ENCODE measurements at regions not wholly inside any gene's neighbourhood (a gene's known extent, or its start where the extent isn't known, plus 50 kb on each side); places are given as distances from the start of the nearest gene placed in this dataset.
A peak's percentile ranks its signal among the peaks of the same experiment; 100 is the strongest.

DNA sequence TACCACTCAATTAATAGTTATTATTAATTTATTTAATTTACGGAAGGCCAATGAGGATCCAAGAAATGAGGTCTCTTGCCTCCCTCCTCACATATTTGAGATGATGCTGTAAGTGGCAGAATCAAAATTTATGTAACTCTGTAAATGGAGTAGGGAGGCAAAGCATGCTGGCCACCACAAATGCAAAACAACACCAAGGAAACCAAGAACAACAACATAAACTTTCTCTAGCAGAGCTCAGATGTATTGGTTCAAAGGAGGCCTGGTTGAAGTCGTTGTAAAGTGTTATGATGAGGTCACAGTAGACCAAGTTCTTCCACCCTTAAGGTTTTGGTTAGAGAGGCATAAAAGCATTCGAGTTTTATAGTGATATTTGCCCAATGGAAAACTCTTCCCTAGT, 194.8 kb upstream of the FAT1 start:
- H2AFZ ChIP-seq: no peak overlapping the region
- no peak for DNase-seq (ENCODE audit: low spot score)
- 84% methylated on average over 3 of the region's 3 CpGs for WGBS (ENCODE audit: low lambda C conversion rate, missing lambda C conversion rate)
- TF ChIP-seq EZH2phosphoT487 (IDR thresholded peaks at IDR 0.05; ENCODE audit: low read depth, severe bottlenecking, unreplicated experiment) (no peak), EZH2 (IDR thresholded peaks at IDR 0.05; ENCODE audit: borderline replicate concordance) (no peak)
- TF ChIP-seq, protein P1, sequence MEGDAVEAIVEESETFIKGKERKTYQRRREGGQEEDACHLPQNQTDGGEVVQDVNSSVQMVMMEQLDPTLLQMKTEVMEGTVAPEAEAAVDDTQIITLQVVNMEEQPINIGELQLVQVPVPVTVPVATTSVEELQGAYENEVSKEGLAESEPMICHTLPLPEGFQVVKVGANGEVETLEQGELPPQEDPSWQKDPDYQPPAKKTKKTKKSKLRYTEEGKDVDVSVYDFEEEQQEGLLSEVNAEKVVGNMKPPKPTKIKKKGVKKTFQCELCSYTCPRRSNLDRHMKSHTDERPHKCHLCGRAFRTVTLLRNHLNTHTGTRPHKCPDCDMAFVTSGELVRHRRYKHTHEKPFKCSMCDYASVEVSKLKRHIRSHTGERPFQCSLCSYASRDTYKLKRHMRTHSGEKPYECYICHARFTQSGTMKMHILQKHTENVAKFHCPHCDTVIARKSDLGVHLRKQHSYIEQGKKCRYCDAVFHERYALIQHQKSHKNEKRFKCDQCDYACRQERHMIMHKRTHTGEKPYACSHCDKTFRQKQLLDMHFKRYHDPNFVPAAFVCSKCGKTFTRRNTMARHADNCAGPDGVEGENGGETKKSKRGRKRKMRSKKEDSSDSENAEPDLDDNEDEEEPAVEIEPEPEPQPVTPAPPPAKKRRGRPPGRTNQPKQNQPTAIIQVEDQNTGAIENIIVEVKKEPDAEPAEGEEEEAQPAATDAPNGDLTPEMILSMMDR (IDR thresholded peaks at IDR 0.05; ENCODE audit: poor library complexity): no peak
- no peaks in the 10 kb centered on the region for H4K20me1 ChIP-seq (ENCODE audit: insufficient read depth, poor library complexity, severe bottlenecking)
- no peaks in the 10 kb centered on the region for H3K79me2 ChIP-seq
- no peaks in the 10 kb centered on the region for H3K9me2 ChIP-seq (replicated peaks; ENCODE audit: insufficient read depth)
- no peak overlapping the region for H3K4me3 ChIP-seq
- no peaks in the 10 kb centered on the region for H3K27me3 ChIP-seq
- H3K4me2 ChIP-seq: no peak overlapping the region
- no peaks in the 10 kb centered on the region for H3K36me3 ChIP-seq (replicated peaks; ENCODE audit: insufficient read depth, low read depth)
- H3K9me3 ChIP-seq (ENCODE audit: low read depth): no peaks in the 10 kb centered on the region
- H3K27ac ChIP-seq: no peak overlapping the region
- H3K4me1 ChIP-seq (ENCODE audit: insufficient read depth): peaks cover 7% of the 10 kb centered on the region

GRCh38 chr4:186919340-186919739, 195.7 kb upstream of the FAT1 start:
- Histone ChIP-seq H4K20me1 (ENCODE audit: insufficient read depth, poor library complexity, severe bottlenecking) (no peaks in the 10 kb centered on the region), H2AFZ (no peak overlapping the region), H3K36me3 (replicated peaks; ENCODE audit: insufficient read depth, low read depth) (no peaks in the 10 kb centered on the region), H3K4me2 (no peak overlapping the region), H3K4me3 (no peak overlapping the region), H3K79me2 (no peaks in the 10 kb centered on the region), H3K9me2 (replicated peaks; ENCODE audit: insufficient read depth) (no peaks in the 10 kb centered on the region), H3K4me1 (ENCODE audit: insufficient read depth) (peaks cover 7% of the 10 kb centered on the region), H3K27me3 (no peaks in the 10 kb centered on the region), H3K9me3 (ENCODE audit: low read depth) (no peaks in the 10 kb centered on the region), H3K27ac (peak overlapping the region; percentile 61)
- no peak for TF ChIP-seq EZH2phosphoT487 (IDR thresholded peaks at IDR 0.05; ENCODE audit: low read depth, severe bottlenecking, unreplicated experiment)
- TF ChIP-seq, protein P1 (IDR thresholded peaks at IDR 0.05; ENCODE audit: poor library complexity): no peak
- no peak for TF ChIP-seq EZH2 (IDR thresholded peaks at IDR 0.05; ENCODE audit: borderline replicate concordance)
- DNase-seq (ENCODE audit: low spot score): no peak
- WGBS (ENCODE audit: low lambda C conversion rate, missing lambda C conversion rate): over 99% methylated on average over 16 of the region's 16 CpGs

DNA sequence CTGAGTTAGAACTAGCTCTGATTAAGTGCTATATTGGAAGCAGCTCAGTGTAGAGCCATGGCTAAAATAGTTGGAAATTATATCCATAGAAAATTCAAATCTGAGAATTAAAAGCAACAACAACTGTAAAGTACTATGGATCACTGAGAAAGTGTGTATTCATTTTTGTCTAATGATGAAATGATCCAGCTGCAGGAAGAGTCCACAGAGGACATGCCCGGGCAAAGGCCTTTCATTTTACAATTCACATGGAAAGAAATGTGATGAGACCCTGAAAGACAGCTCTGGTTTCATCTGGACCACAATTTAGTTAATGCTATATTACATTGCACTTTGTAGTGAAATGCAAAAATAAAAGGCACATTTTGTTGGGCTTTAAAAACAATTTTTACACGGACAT, 196.8 kb upstream of the FAT1 start:
- H3K36me3 ChIP-seq (replicated peaks; ENCODE audit: insufficient read depth, low read depth): no peaks in the 10 kb centered on the region
- no peaks in the 10 kb centered on the region for H3K79me2 ChIP-seq
- no peaks in the 10 kb centered on the region for H3K27me3 ChIP-seq
- H4K20me1 ChIP-seq (ENCODE audit: insufficient read depth, poor library complexity, severe bottlenecking): no peaks in the 10 kb centered on the region
- no peak overlapping the region for H3K4me3 ChIP-seq
- peaks cover 7% of the 10 kb centered on the region for H3K4me1 ChIP-seq (ENCODE audit: insufficient read depth)
- no peak for DNase-seq (ENCODE audit: low spot score)
- no peaks in the 10 kb centered on the region for H3K9me2 ChIP-seq (replicated peaks; ENCODE audit: insufficient read depth)
- whole genome bisulfite sequencing (ENCODE audit: low lambda C conversion rate, missing lambda C conversion rate): 58% methylated on average over 2 of the region's 2 CpGs
- TF ChIP-seq, protein P1 (IDR thresholded peaks at IDR 0.05; ENCODE audit: poor library complexity): no peak
- TF ChIP-seq EZH2phosphoT487 (IDR thresholded peaks at IDR 0.05; ENCODE audit: low read depth, severe bottlenecking, unreplicated experiment) (no peak), EZH2 (IDR thresholded peaks at IDR 0.05; ENCODE audit: borderline replicate concordance) (no peak)
- no peaks in the 10 kb centered on the region for H3K9me3 ChIP-seq (ENCODE audit: low read depth)
- peak overlapping the region; percentile 17 for H3K4me2 ChIP-seq
- H3K27ac ChIP-seq: peak overlapping the region; percentile 61
- no peak overlapping the region for H2AFZ ChIP-seq

DNA sequence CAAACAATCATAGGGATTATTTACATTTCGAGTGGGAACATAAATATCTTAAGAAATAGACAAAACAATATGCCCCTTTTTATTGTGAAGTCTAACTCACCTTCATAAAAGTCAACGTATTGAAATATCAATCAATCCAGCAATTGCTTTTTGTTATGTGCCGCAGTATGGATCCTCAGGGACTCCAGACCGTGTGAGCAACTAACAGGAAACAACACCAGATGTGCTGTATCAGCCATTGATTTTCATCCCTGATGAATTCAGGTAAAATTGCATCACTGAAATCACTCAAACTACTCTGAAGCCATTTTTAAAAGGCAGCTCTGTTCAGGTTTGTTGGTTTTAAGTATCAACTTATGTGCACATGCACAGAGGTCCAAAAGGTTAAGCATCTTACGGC, 197.3 kb upstream of the FAT1 start:
- DNase-seq (ENCODE audit: low spot score): no peak
- Histone ChIP-seq H3K9me3 (ENCODE audit: low read depth) (no peaks in the 10 kb centered on the region), H3K36me3 (replicated peaks; ENCODE audit: insufficient read depth, low read depth) (no peaks in the 10 kb centered on the region), H3K79me2 (no peaks in the 10 kb centered on the region), H3K9me2 (replicated peaks; ENCODE audit: insufficient read depth) (no peaks in the 10 kb centered on the region), H3K27me3 (no peaks in the 10 kb centered on the region), H3K4me1 (ENCODE audit: insufficient read depth) (peaks cover 7% of the 10 kb centered on the region), H2AFZ (no peak overlapping the region), H3K4me2 (no peak overlapping the region), H3K4me3 (no peak overlapping the region), H3K27ac (peak overlapping the region; percentile 61), H4K20me1 (ENCODE audit: insufficient read depth, poor library complexity, severe bottlenecking) (no peaks in the 10 kb centered on the region)
- TF ChIP-seq EZH2phosphoT487 (IDR thresholded peaks at IDR 0.05; ENCODE audit: low read depth, severe bottlenecking, unreplicated experiment): no peak
- WGBS (ENCODE audit: low lambda C conversion rate, missing lambda C conversion rate): 58% methylated on average over 5 of the region's 5 CpGs

All from hepatocyte (in vitro differentiated cells).